ENCODE measurements at regions not wholly inside any gene's neighbourhood (a gene's known extent, or its start where the extent isn't known, plus 50 kb on each side); places are given as distances from the start of the nearest gene placed in this dataset.

- intact Hi-C loops (cut with micrococcal nuclease), result no loop called here
Measured at GRCh38 chr11:80632156-80632555, 1191.3 kb upstream of the TENM4 start.

GRCh38 chr11:80629466-80629865, 1188.6 kb upstream of the TENM4 start:
- intact Hi-C loops (cut with micrococcal nuclease), result no loop called here

GRCh38 chr11:80627364-80627763, 1186.5 kb upstream of the TENM4 start:
- intact Hi-C loops (cut with micrococcal nuclease), result no loop called here

GRCh38 chr11:80626721-80627120, 1185.9 kb upstream of the TENM4 start:
- intact Hi-C loops (cut with micrococcal nuclease), result no loop called here

GRCh38 chr11:80625563-80625962, 1184.7 kb upstream of the TENM4 start:
- intact Hi-C loops (cut with micrococcal nuclease), result no loop called here

GRCh38 chr11:80621871-80622270, 1181.0 kb upstream of the TENM4 start:
- intact Hi-C loops (cut with micrococcal nuclease), result no loop called here

- intact Hi-C loops (cut with micrococcal nuclease), result no loop called here
Measured at GRCh38 chr11:80620867-80621266, 1180.0 kb upstream of the TENM4 start.

GRCh38 chr11:80617156-80617555, 1176.3 kb upstream of the TENM4 start:
- intact Hi-C loops (cut with micrococcal nuclease), result no loop called here

- intact Hi-C loops (cut with micrococcal nuclease), result no loop called here
Measured at GRCh38 chr11:80616070-80616800, 1175.4 kb upstream of the TENM4 start.

GRCh38 chr11:80613655-80614054, 1172.8 kb upstream of the TENM4 start:
- intact Hi-C loops (cut with micrococcal nuclease), result no loop called here

GRCh38 chr11:80610516-80610915, 1169.7 kb upstream of the TENM4 start:
- intact Hi-C loops (cut with micrococcal nuclease), result no loop called here

GRCh38 chr11:80603472-80603871, 1162.6 kb upstream of the TENM4 start:
- intact Hi-C loops (cut with micrococcal nuclease), result no loop called here

- intact Hi-C loops (cut with micrococcal nuclease), result no loop called here
Measured at GRCh38 chr11:80598905-80599304, 1158.1 kb upstream of the TENM4 start.

GRCh38 chr11:80596291-80596810, 1155.5 kb upstream of the TENM4 start:
- intact Hi-C loops (cut with micrococcal nuclease), result no loop called here

- intact Hi-C loops (cut with micrococcal nuclease), result no loop called here
Measured at GRCh38 chr11:80595011-80595410, 1154.2 kb upstream of the TENM4 start.

- intact Hi-C loops (cut with micrococcal nuclease), result no loop called here
Measured at GRCh38 chr11:80593648-80594374, 1153.0 kb upstream of the TENM4 start.

GRCh38 chr11:80592546-80592945, 1151.7 kb upstream of the TENM4 start:
- intact Hi-C loops (cut with micrococcal nuclease), result no loop called here

- intact Hi-C loops (cut with micrococcal nuclease), result no loop called here
Measured at GRCh38 chr11:80587906-80588305, 1147.1 kb upstream of the TENM4 start.

GRCh38 chr11:80586464-80586863, 1145.6 kb upstream of the TENM4 start:
- intact Hi-C loops (cut with micrococcal nuclease), result no loop called here

- intact Hi-C loops (cut with micrococcal nuclease), result no loop called here
Measured at GRCh38 chr11:80584661-80585060, 1143.8 kb upstream of the TENM4 start.

- intact Hi-C loops (cut with micrococcal nuclease), result no loop called here
Measured at GRCh38 chr11:80569832-80570231, 1129.0 kb upstream of the TENM4 start.

GRCh38 chr11:80565231-80565630, 1124.4 kb upstream of the TENM4 start:
- intact Hi-C loops (cut with micrococcal nuclease), result no loop called here
